RCC 7860 (cell line): ENCODE measurements at regions not wholly inside any gene's neighbourhood (a gene's known extent, or its start where the extent isn't known, plus 50 kb on each side); places are given as distances from the start of the nearest gene placed in this dataset.

Experiments used
- DNase-seq: peaks from one replicate; pipeline ENCODE4 v3.0.0-alpha.2; 2015; ENCODE audit warnings: low spot score
- FAIRE-seq: peaks from 2 replicates; lab custom pipeline; 2012; peaks lifted over from hg19 to GRCh38; lab: Jason Lieb, UNC

DNA sequence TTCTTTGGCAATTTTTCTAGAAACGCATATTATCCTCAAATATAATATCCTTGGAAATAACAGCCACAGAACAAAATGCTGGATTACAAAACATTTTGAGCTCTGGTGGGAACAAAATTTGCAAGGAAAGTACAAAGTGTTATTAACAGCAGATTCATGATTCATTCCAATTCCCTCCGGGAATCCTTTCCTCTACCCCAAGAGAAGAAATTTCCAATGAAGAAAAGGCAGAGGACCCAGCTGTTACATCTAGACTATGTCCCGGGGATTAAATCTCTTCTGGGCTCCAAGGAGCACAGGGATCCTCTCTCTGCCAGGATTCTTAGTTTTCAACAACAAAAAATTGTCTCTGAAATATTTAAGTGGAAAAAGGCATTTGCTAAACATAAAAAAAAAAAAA, 51.6 kb upstream of the TMEFF2 start:
- DNase-seq (no peak), FAIRE-seq (no peak)

DNA sequence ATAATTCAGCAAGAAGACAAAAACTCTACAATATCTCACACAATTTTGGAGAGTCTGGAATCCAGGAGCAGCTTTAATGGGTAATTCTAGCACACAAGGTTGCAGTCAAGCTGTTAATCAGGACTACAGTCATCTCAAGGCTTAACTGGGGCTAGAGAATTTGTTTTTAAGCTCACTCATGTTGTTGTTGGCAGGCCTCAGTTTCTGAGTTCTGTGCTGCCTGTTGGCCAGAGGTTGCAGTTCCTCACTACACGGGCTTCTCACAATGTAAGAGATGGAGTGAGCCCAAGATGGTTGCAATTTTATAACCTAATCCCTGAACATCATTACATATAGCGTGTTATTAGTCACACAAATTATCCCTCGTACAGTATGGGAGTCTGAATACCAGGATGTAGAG, 50.6 kb upstream of the TMEFF2 start:
- DNase-seq, result no peak
- FAIRE-seq, result no peak
